Suprapubic skin (tissue), 4 donors: ENCODE measurements at regions not wholly inside any gene's neighbourhood (a gene's known extent, or its start where the extent isn't known, plus 50 kb on each side); places are given as distances from the start of the nearest gene placed in this dataset.

Source experiments
- DNase-seq, 2 donors: peaks; one replicate each; pipeline ENCODE4 v3.0.0-alpha.2; 2019; ENCODE audit warnings: low spot score in 2 of 2
- H3K27ac ChIP-seq: fragments of 200-600 bp; sonication (generic); one replicate; pipeline ENCODE4 v1.5.1; 2019
- H3K27me3 ChIP-seq: fragments of 200-600 bp; sonication (generic); one replicate; pipeline ENCODE4 v1.5.1; 2019
- H3K36me3 ChIP-seq: fragments of 200-600 bp; sonication (generic); one replicate; pipeline ENCODE4 v1.5.1; 2019
- H3K4me1 ChIP-seq: fragments of 200-600 bp; sonication (generic); one replicate; pipeline ENCODE4 v1.5.1; 2019
- H3K4me3 ChIP-seq: fragments of 200-600 bp; sonication (generic); one replicate; pipeline ENCODE4 v1.5.1; 2019; ENCODE audit warnings: mild to moderate bottlenecking
- H3K9me3 ChIP-seq: fragments of 200-600 bp; sonication (generic); one replicate; pipeline ENCODE4 v1.5.1; 2019
- EP300 ChIP-seq: sonication (generic); formaldehyde crosslinking; IDR thresholded peaks from one replicate; pipeline ENCODE4 v1.6.1; 2017; ENCODE audit warnings: antibody characterized with exemption
- POLR2A ChIP-seq, 2 donors: fragments of 450-650 bp; IDR thresholded peaks; one replicate each; pipeline ENCODE4 v1.6.1; 2017; ENCODE audit warnings: antibody characterized with exemption in 2 of 2, mild to moderate bottlenecking in 2 of 2, moderate library complexity in 2 of 2
- POLR2AphosphoS5 ChIP-seq, 3 donors: sonication (generic); formaldehyde crosslinking; IDR thresholded peaks; one replicate each; pipeline ENCODE4 v1.6.1; 2017; ENCODE audit warnings: antibody characterized with exemption in 3 of 3
- WGBS: methylation state at CpG from one replicate; pipeline ENCODE4 v1.1.5; 2018; 5-methylcytosine and 5-hydroxymethylcytosine counted together
- TF ChIP-seq, protein P1 (sequence below), 2 donors: fragments of 200-600 bp in 1 of 2; fragments of 450-650 bp in 1 of 2; sonication (generic) in 1 of 2; IDR thresholded peaks; one replicate each; pipeline ENCODE4 v1.5.1; 2016 to 2019; ENCODE audit warnings: antibody characterized with exemption in 2 of 2, mild to moderate bottlenecking in 1 of 2, moderate library complexity in 1 of 2

DNA sequence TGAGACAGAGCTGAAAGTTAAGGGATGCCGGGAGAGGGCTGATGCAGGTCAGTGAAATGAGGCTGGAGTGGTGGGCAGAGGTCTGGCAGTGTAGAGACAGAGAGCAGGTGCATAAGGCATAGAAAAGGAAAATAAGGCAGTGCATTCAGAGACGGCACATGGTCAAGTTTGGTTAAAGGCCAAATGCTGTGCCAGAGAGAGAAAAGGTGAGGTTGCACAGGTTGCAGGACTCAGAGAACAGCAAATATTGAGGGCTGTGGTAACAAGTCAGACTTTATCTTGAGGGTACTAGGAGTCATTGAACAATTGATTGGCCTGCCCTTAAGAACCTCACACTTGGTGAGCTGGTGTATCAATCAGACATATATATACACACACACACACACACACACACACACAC is 102.9 kb upstream of the TSHZ2 start:
- DNase-seq = no peak
- Histone ChIP-seq H3K27ac (no peak overlapping the region), H3K9me3 (no peaks in the 10 kb centered on the region), H3K4me1 (no peaks in the 10 kb centered on the region), H3K27me3 (no peaks in the 10 kb centered on the region), H3K4me3 (no peak overlapping the region), H3K36me3 (no peaks in the 10 kb centered on the region)
- WGBS = 95% methylated on average over 2 of the region's 2 CpGs
- TF ChIP-seq POLR2AphosphoS5 (IDR thresholded peaks at IDR 0.05) (no peak), POLR2A (IDR thresholded peaks at IDR 0.05) (no peak), EP300 (no peak)
- TF ChIP-seq, protein P1, sequence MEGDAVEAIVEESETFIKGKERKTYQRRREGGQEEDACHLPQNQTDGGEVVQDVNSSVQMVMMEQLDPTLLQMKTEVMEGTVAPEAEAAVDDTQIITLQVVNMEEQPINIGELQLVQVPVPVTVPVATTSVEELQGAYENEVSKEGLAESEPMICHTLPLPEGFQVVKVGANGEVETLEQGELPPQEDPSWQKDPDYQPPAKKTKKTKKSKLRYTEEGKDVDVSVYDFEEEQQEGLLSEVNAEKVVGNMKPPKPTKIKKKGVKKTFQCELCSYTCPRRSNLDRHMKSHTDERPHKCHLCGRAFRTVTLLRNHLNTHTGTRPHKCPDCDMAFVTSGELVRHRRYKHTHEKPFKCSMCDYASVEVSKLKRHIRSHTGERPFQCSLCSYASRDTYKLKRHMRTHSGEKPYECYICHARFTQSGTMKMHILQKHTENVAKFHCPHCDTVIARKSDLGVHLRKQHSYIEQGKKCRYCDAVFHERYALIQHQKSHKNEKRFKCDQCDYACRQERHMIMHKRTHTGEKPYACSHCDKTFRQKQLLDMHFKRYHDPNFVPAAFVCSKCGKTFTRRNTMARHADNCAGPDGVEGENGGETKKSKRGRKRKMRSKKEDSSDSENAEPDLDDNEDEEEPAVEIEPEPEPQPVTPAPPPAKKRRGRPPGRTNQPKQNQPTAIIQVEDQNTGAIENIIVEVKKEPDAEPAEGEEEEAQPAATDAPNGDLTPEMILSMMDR (IDR thresholded peaks at IDR 0.05) = no peak

DNA sequence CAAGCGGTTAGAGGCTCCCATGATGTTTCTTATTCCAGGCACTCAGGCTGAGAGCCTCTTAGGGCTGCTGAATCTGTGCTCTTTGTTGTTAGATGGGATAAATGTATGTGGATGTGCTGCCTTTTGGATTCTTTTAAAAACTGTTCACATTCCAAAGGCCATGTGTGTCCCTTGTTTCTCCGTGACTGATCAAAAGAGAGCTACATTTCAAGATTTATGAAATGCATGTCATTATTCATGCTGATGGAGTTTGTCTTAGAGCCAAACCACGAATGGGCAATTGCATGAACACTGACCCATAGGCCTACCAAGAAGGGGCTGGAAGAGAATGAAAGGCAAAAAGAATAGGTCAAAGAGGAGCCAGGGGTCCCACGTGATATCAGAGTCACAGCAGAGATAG is 104.9 kb upstream of the TSHZ2 start:
- WGBS = 62% methylated on average over 4 of the region's 4 CpGs
- Histone ChIP-seq H3K4me3 (no peak overlapping the region), H3K9me3 (no peaks in the 10 kb centered on the region), H3K4me1 (no peaks in the 10 kb centered on the region), H3K27me3 (no peaks in the 10 kb centered on the region), H3K36me3 (no peaks in the 10 kb centered on the region), H3K27ac (no peak overlapping the region)
- DNase-seq = no peak
- TF ChIP-seq EP300 (no peak), POLR2AphosphoS5 (IDR thresholded peaks at IDR 0.05) (no peak)

- Histone ChIP-seq H3K36me3 (no peaks in the 10 kb centered on the region), H3K4me3 (no peak overlapping the region), H3K4me1 (no peaks in the 10 kb centered on the region), H3K27me3 (no peaks in the 10 kb centered on the region), H3K9me3 (no peaks in the 10 kb centered on the region), H3K27ac (no peak overlapping the region)
- TF ChIP-seq EP300 (no peak), POLR2A (IDR thresholded peaks at IDR 0.05) (no peak), POLR2AphosphoS5 (IDR thresholded peaks at IDR 0.05) (no peak)
- TF ChIP-seq, protein P1 (IDR thresholded peaks at IDR 0.05) = no peak
- no peak for DNase-seq
- 73% methylated on average over 6 of the region's 6 CpGs for WGBS
These were observed 107.1 kb upstream of the TSHZ2 start for GRCh38 chr20:52864916-52865605.

- TF ChIP-seq POLR2A (IDR thresholded peaks at IDR 0.05) (no peak), POLR2AphosphoS5 (IDR thresholded peaks at IDR 0.05) (no peak), EP300 (no peak)
- TF ChIP-seq, protein P1 (IDR thresholded peaks at IDR 0.05) = no peak
- Histone ChIP-seq H3K27me3 (no peaks in the 10 kb centered on the region), H3K4me3 (no peak overlapping the region), H3K4me1 (peaks cover 6% of the 10 kb centered on the region), H3K27ac (peak overlapping the region; percentile 9), H3K9me3 (no peaks in the 10 kb centered on the region), H3K36me3 (no peaks in the 10 kb centered on the region)
- peak in 1 of 2 donors; percentile 57 for DNase-seq
- WGBS = 45% methylated on average over 8 of the region's 8 CpGs
These were observed 112.8 kb upstream of the TSHZ2 start for GRCh38 chr20:52859156-52859876.

- Histone ChIP-seq H3K27ac (no peak overlapping the region), H3K4me3 (no peak overlapping the region), H3K4me1 (no peaks in the 10 kb centered on the region), H3K9me3 (no peaks in the 10 kb centered on the region), H3K27me3 (no peaks in the 10 kb centered on the region), H3K36me3 (no peaks in the 10 kb centered on the region)
- TF ChIP-seq, protein P1 (IDR thresholded peaks at IDR 0.05) = no peak
- TF ChIP-seq EP300 (no peak), POLR2A (IDR thresholded peaks at IDR 0.05) (no peak)
- 76% methylated on average over 3 of the region's 3 CpGs for WGBS
- DNase-seq = no peak
These were observed 119.4 kb upstream of the TSHZ2 start for GRCh38 chr20:52852714-52853113.
